CD4-positive, alpha-beta T cell (primary cell): ENCODE measurements at regions not wholly inside any gene's neighbourhood (a gene's known extent, or its start where the extent isn't known, plus 50 kb on each side); places are given as distances from the start of the nearest gene placed in this dataset.

Experiments used
- ATAC-seq: fragments of 200-7000 bp; cut with Tn5 transposase; one replicate; pipeline ENCODE4 v1.10.0; 2022; ENCODE audit warnings: mild to moderate bottlenecking; ENCODE audit not compliant: poor library complexity
- CTCF ChIA-PET: fragments of 350-600 bp; sonication (Branson Sonifier 250); formaldehyde crosslinking; loops from one replicate; lab custom pipeline; 2021; ENCODE audit warnings: antibody characterized with exemption, inconsistent platforms; lab: Charles Lee
- POLR2A ChIA-PET: fragments of 350-600 bp; sonication (Branson Sonifier 250); formaldehyde crosslinking; loops from one replicate; lab custom pipeline; 2021; ENCODE audit warnings: antibody characterized with exemption, inconsistent platforms; lab: Charles Lee
- DNase-seq, 14 experiments: peaks; one replicate each; pipeline ENCODE4 v3.0.0-alpha.2; 2013 to 2020; ENCODE audit warnings: mixed read lengths in 2 of 14
- H3K27ac ChIP-seq, 2 donors: one replicate each; pipeline versions ENCODE4 v1.5.1 to v1.7.0; 2013; ENCODE audit warnings: low read length in 2 of 2, low read depth in 1 of 2, mild to moderate bottlenecking in 1 of 2
- H3K27me3 ChIP-seq, 2 experiments: 1 replicate in 1 of 2; 2 replicates in 1 of 2; pipeline versions ENCODE4 v1.6.1 to v1.7.0; 2013; ENCODE audit warnings: low read length in 2 of 2, control low read depth in 1 of 2, mild to moderate bottlenecking in 1 of 2, moderate library complexity in 1 of 2; ENCODE audit not compliant: insufficient read depth in 2 of 2, control insufficient read depth in 1 of 2
- H3K36me3 ChIP-seq: one replicate; pipeline ENCODE4 v1.6.1; 2013; ENCODE audit warnings: low read length, control low read depth; ENCODE audit not compliant: insufficient read depth
- H3K4me1 ChIP-seq: one replicate; pipeline ENCODE4 v1.6.1; 2013; ENCODE audit warnings: low read length, control low read depth; ENCODE audit not compliant: insufficient read depth
- H3K4me3 ChIP-seq: one replicate; pipeline ENCODE4 v1.5.1; 2013; ENCODE audit warnings: mild to moderate bottlenecking, low read length, moderate library complexity
- H3K9me3 ChIP-seq, 2 experiments: 1 replicate in 1 of 2; 2 replicates in 1 of 2; pipeline versions ENCODE4 v1.6.1 to v1.7.0; 2013; ENCODE audit warnings: low read length in 2 of 2, mild to moderate bottlenecking in 2 of 2, control low read depth in 1 of 2, moderate library complexity in 1 of 2; ENCODE audit not compliant: control insufficient read depth in 1 of 2, insufficient read depth in 1 of 2
- H3K27ac Mint-ChIP-seq: one replicate; pipeline ENCODE4 v1.8.0; 2020; ENCODE audit warnings: mixed read lengths
- H3K27me3 Mint-ChIP-seq: one replicate; pipeline ENCODE4 v1.8.0; 2021; ENCODE audit warnings: mixed read lengths
- H3K36me3 Mint-ChIP-seq: one replicate; pipeline ENCODE4 v1.8.0; 2021; ENCODE audit warnings: low read depth, mixed read lengths
- H3K4me1 Mint-ChIP-seq: one replicate; pipeline ENCODE4 v1.8.0; 2021; ENCODE audit warnings: low read depth, mixed read lengths
- H3K4me3 Mint-ChIP-seq: one replicate; pipeline ENCODE4 v1.8.0; 2020; ENCODE audit warnings: mild to moderate bottlenecking, mixed read lengths
- H3K9me3 Mint-ChIP-seq: one replicate; pipeline ENCODE4 v1.8.0; 2020; ENCODE audit warnings: mixed read lengths
- intact Hi-C, 2 experiments: fragments of 100-400 bp; cut with DNase I in 1 of 2; cut with micrococcal nuclease in 1 of 2; formaldehyde crosslinking; loops; one replicate each; pipeline versions ENCODE4 v1.15.1 to v1.9.0; 2023 to 2025; cut with DNase I, micrococcal nuclease
- TF ChIP-seq, protein P1 (sequence below): fragments of 200-600 bp; IDR thresholded peaks from one replicate; pipeline ENCODE4 v1.8.0; 2022; ENCODE audit warnings: antibody characterized with exemption, mild to moderate bottlenecking

- Histone ChIP-seq H3K4me1 (no peaks in the 10 kb centered on the region), H3K27me3 (no peaks in the 10 kb centered on the region), H3K4me3 (no peak overlapping the region), H3K9me3 (peaks cover 0 to 4% of the 10 kb centered on the region in 2 experiments), H3K36me3 (no peaks in the 10 kb centered on the region), H3K27ac (no peak overlapping the region)
- no peaks in the 10 kb centered on the region for H3K36me3 Mint-ChIP-seq
- ChIA-PET CTCF (no interaction called here), POLR2A (no interaction called here)
- H3K27me3 Mint-ChIP-seq = peaks cover 4% of the 10 kb centered on the region
- H3K4me3 Mint-ChIP-seq = no peak overlapping the region
- DNase-seq (no peak), ATAC-seq (no peak)
- no peak overlapping the region for H3K27ac Mint-ChIP-seq
- TF ChIP-seq, protein P1, sequence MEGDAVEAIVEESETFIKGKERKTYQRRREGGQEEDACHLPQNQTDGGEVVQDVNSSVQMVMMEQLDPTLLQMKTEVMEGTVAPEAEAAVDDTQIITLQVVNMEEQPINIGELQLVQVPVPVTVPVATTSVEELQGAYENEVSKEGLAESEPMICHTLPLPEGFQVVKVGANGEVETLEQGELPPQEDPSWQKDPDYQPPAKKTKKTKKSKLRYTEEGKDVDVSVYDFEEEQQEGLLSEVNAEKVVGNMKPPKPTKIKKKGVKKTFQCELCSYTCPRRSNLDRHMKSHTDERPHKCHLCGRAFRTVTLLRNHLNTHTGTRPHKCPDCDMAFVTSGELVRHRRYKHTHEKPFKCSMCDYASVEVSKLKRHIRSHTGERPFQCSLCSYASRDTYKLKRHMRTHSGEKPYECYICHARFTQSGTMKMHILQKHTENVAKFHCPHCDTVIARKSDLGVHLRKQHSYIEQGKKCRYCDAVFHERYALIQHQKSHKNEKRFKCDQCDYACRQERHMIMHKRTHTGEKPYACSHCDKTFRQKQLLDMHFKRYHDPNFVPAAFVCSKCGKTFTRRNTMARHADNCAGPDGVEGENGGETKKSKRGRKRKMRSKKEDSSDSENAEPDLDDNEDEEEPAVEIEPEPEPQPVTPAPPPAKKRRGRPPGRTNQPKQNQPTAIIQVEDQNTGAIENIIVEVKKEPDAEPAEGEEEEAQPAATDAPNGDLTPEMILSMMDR = no peak
- intact Hi-C loops = no loop called here
- no peaks in the 10 kb centered on the region for H3K4me1 Mint-ChIP-seq
- peaks cover 6% of the 10 kb centered on the region for H3K9me3 Mint-ChIP-seq
Observed at GRCh38 chr16:73672135-73672534, 624.2 kb upstream of the ZFHX3 start.

- Mint-ChIP-seq H3K4me3 (no peak overlapping the region), H3K27me3 (peaks cover 4% of the 10 kb centered on the region), H3K9me3 (peaks cover 6% of the 10 kb centered on the region), H3K36me3 (no peaks in the 10 kb centered on the region), H3K4me1 (no peaks in the 10 kb centered on the region), H3K27ac (no peak overlapping the region)
- no peaks in the 10 kb centered on the region for H3K4me1 ChIP-seq
- H3K4me3 ChIP-seq = no peak overlapping the region
- ChIA-PET POLR2A (no interaction called here), CTCF (no interaction called here)
- no peaks in the 10 kb centered on the region for H3K27me3 ChIP-seq
- peaks cover 0 to 4% of the 10 kb centered on the region in 2 experiments for H3K9me3 ChIP-seq
- TF ChIP-seq, protein P1 = no peak
- no peak for DNase-seq
- H3K27ac ChIP-seq = no peak overlapping the region
- no peak for ATAC-seq
- H3K36me3 ChIP-seq = no peaks in the 10 kb centered on the region
- intact Hi-C loops = no loop called here
Observed at GRCh38 chr16:73670836-73671820, 623.2 kb upstream of the ZFHX3 start.

DNA sequence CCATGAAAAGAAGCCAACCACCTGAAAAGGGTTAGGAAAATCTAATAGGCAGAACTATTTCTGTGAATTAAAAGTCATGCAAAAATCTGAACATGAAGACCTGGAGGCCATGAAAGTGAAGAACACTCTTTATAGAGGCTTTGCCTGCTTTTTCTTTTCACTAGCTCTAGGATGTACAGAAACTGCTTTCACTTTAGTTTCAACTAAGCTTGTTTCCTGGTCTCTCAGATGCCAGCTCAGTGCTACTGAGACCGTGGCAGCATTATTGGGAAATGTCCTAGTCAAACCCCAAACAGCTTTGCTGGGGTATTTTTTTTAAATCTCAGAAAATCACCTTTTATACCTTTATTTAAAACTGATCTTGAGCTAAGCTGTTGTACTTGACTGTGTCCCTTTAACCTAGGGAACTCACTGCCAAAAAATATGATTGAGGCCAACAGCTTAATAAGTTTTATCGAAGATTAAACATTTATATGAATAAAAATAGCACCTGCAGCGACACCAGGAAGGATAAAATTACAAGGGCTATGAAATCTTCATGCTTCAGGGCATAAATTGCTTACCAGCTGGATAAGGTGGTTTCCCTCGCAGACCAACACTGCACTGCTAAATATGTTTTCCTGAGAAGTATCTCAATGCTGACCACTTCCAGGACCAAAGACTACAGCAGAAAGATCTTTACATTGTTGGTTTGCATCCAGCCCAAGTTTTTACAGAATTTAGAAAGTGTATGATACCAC lies 621.8 kb upstream of the ZFHX3 start:
- POLR2A ChIA-PET = no interaction called here
- no peak overlapping the region for H3K27ac Mint-ChIP-seq
- H3K9me3 Mint-ChIP-seq = peaks cover 6% of the 10 kb centered on the region
- no peaks in the 10 kb centered on the region for H3K4me1 Mint-ChIP-seq
- H3K27me3 ChIP-seq = no peaks in the 10 kb centered on the region
- intact Hi-C loops = no loop called here
- no peaks in the 10 kb centered on the region for H3K36me3 ChIP-seq
- H3K4me1 ChIP-seq = no peaks in the 10 kb centered on the region
- no peak overlapping the region for H3K4me3 ChIP-seq
- no peak overlapping the region for H3K4me3 Mint-ChIP-seq
- DNase-seq (no peak), ATAC-seq (no peak)
- H3K9me3 ChIP-seq = peaks cover 0 to 4% of the 10 kb centered on the region in 2 experiments
- peaks cover 4% of the 10 kb centered on the region for H3K27me3 Mint-ChIP-seq
- H3K27ac ChIP-seq = no peak overlapping the region
- CTCF ChIA-PET = no interaction called here
- no peaks in the 10 kb centered on the region for H3K36me3 Mint-ChIP-seq
- TF ChIP-seq, protein P1 = no peak
